Gastrocnemius medialis (tissue), 4 donors: ENCODE measurements at regions not wholly inside any gene's neighbourhood (a gene's known extent, or its start where the extent isn't known, plus 50 kb on each side); places are given as distances from the start of the nearest gene placed in this dataset.
"Not testable (repeated sequence)": the region's sequence is repeated elsewhere in the genome, so short reads cannot be mapped to it uniquely, and the experiment has no call there.

Experiments used
- ATAC-seq, 2 donors: fragments of 150-250 bp; one replicate each; pipeline ENCODE4 v1.9.1; 2016
- DNase-seq, 2 donors: peaks; one replicate each; pipeline ENCODE4 v3.0.0-alpha.2; 2019
- H3K27ac ChIP-seq, 4 donors: fragments of 200-600 bp; sonication (generic); 1 replicate in 1 of 4; 2 replicates in 3 of 4; pipeline ENCODE4 v1.5.1; 2016 to 2018; ENCODE audit warnings: mild to moderate bottlenecking in 2 of 4, moderate library complexity in 1 of 4
- H3K27me3 ChIP-seq, 3 donors: fragments of 200-600 bp; sonication (generic) in 2 of 3; 1 replicate in 1 of 3; 2 replicates in 2 of 3; pipeline versions ENCODE4 v1.5.1 to v1.6.0; 2016 to 2019; ENCODE audit warnings: mild to moderate bottlenecking in 1 of 3, moderate library complexity in 1 of 3
- H3K36me3 ChIP-seq, 2 donors: fragments of 200-600 bp; sonication (generic) in 1 of 2; one replicate each; pipeline ENCODE4 v1.5.1; 2017 to 2018
- H3K4me1 ChIP-seq, 2 donors: fragments of 200-600 bp; sonication (generic) in 1 of 2; one replicate each; pipeline ENCODE4 v1.5.1; 2016 to 2017; ENCODE audit warnings: mild to moderate bottlenecking in 2 of 2
- H3K4me3 ChIP-seq, 4 donors: fragments of 200-600 bp; sonication (generic) in 3 of 4; 1 replicate in 1 of 4; 2 replicates in 3 of 4; pipeline ENCODE4 v1.5.1; 2016 to 2019; ENCODE audit warnings: mild to moderate bottlenecking in 2 of 4
- H3K9me3 ChIP-seq, 3 donors: fragments of 200-600 bp; sonication (generic) in 2 of 3; 1 replicate in 1 of 3; 2 replicates in 2 of 3; pipeline ENCODE4 v1.5.1; 2016 to 2019
- CTCF ChIP-seq, 5 experiments: fragments of 450-650 bp in 3 of 5; fragments of 200-600 bp in 2 of 5; sonication (generic) in 2 of 5; IDR thresholded peaks in 4 of 5; conservative IDR thresholded peaks in 1 of 5; 1 replicate in 4 of 5; 2 replicates in 1 of 5; pipeline ENCODE4 v1.5.1; 2016 to 2019; ENCODE audit warnings: antibody characterized with exemption in 5 of 5, mild to moderate bottlenecking in 3 of 5, moderate library complexity in 3 of 5
- POLR2A ChIP-seq, 2 donors: fragments of 450-650 bp; IDR thresholded peaks; one replicate each; pipeline ENCODE4 v1.6.1; 2017; ENCODE audit warnings: antibody characterized with exemption in 2 of 2, mild to moderate bottlenecking in 2 of 2, moderate library complexity in 2 of 2
- in situ Hi-C, 4 donors: fragments of 200-750 bp; cut with MboI; loops; one replicate each; pipeline versions ENCODE4 v1.15.0 to v1.8.0; 2017; ENCODE audit warnings: low sequenced_read_pairs in 4 of 4
- intact Hi-C: fragments of 100-400 bp; cut with DNase I; formaldehyde crosslinking; loops from one replicate; pipeline ENCODE4 v1.15.1; 2023; ENCODE audit warnings: low total_unique reads

- no peaks in the 10 kb centered on the region for H3K27me3 ChIP-seq
- DNase-seq (no peak), ATAC-seq (no peak)
- in situ Hi-C loops: loop anchor here in 1 of 4 donors (25.0 kb wide), 1 partner anchor 694 kb away; no protein-coding TSS in a partner anchor
- no peaks in the 10 kb centered on the region for H3K36me3 ChIP-seq
- H3K4me3 ChIP-seq: no peak overlapping the region
- no peaks in the 10 kb centered on the region for H3K4me1 ChIP-seq
- H3K9me3 ChIP-seq: no peaks in the 10 kb centered on the region
- intact Hi-C loops: no loop called here
- TF ChIP-seq CTCF (IDR thresholded peaks at IDR 0.05 in 4 of 5, conservative IDR thresholded peaks at IDR 0.05 in 1 of 5) (no peak), POLR2A (IDR thresholded peaks at IDR 0.05) (no peak)
- no peak overlapping the region for H3K27ac ChIP-seq
Observed at GRCh38 chr21:27555996-27556395, 589.1 kb upstream of the ADAMTS5 start.

GRCh38 chr21:27550287-27550686 is 583.4 kb upstream of the ADAMTS5 start:
- Histone ChIP-seq H3K4me1 (no peaks in the 10 kb centered on the region), H3K27me3 (no peaks in the 10 kb centered on the region), H3K27ac (no peak overlapping the region), H3K4me3 (no peak overlapping the region), H3K36me3 (no peaks in the 10 kb centered on the region), H3K9me3 (no peaks in the 10 kb centered on the region)
- ATAC-seq (no peak), DNase-seq (no peak)
- in situ Hi-C loops (loop anchor here in 1 of 4 donors (25.0 kb wide), 1 partner anchor 688 kb away; no protein-coding TSS in a partner anchor), intact Hi-C loops (no loop called here)
- TF ChIP-seq POLR2A (IDR thresholded peaks at IDR 0.05): no peak

- no peaks in the 10 kb centered on the region for H3K27me3 ChIP-seq
- H3K9me3 ChIP-seq: no peaks in the 10 kb centered on the region
- in situ Hi-C loops (no loop called here), intact Hi-C loops (no loop called here)
- H3K4me3 ChIP-seq: no peak overlapping the region
- H3K27ac ChIP-seq: no peak overlapping the region
- no peaks in the 10 kb centered on the region for H3K4me1 ChIP-seq
- TF ChIP-seq CTCF (IDR thresholded peaks at IDR 0.05 in 4 of 5, conservative IDR thresholded peaks at IDR 0.05 in 1 of 5) (no peak), POLR2A (IDR thresholded peaks at IDR 0.05) (no peak)
- H3K36me3 ChIP-seq: no peaks in the 10 kb centered on the region
- DNase-seq: no peak
- ATAC-seq: no peak
Observed at GRCh38 chr21:27548486-27548885, 581.6 kb upstream of the ADAMTS5 start.

- Histone ChIP-seq H3K4me1 (no peaks in the 10 kb centered on the region), H3K36me3 (no peaks in the 10 kb centered on the region), H3K9me3 (no peaks in the 10 kb centered on the region), H3K4me3 (no peak overlapping the region), H3K27ac (no peak overlapping the region), H3K27me3 (no peaks in the 10 kb centered on the region)
- no peak for TF ChIP-seq CTCF (IDR thresholded peaks at IDR 0.05 in 4 of 5, conservative IDR thresholded peaks at IDR 0.05 in 1 of 5)
- intact Hi-C loops (no loop called here), in situ Hi-C loops (no loop called here)
- DNase-seq (no peak), ATAC-seq (no peak)
Observed at GRCh38 chr21:27545754-27546349, 579.0 kb upstream of the ADAMTS5 start.

GRCh38 chr21:27542126-27542525 is 575.2 kb upstream of the ADAMTS5 start:
- DNase-seq, intact Hi-C loops, H3K9me3 ChIP-seq, in situ Hi-C loops, H3K27me3 ChIP-seq, H3K4me3 ChIP-seq, H3K27ac ChIP-seq, H3K36me3 ChIP-seq, ATAC-seq, H3K4me1 ChIP-seq: not testable (repeated sequence)

GRCh38 chr21:27536319-27536718 is 569.4 kb upstream of the ADAMTS5 start:
- no peak overlapping the region for H3K27ac ChIP-seq
- no peak for DNase-seq
- no peak overlapping the region for H3K4me3 ChIP-seq
- in situ Hi-C loops (no loop called here), intact Hi-C loops (no loop called here)
- H3K27me3 ChIP-seq: no peaks in the 10 kb centered on the region
- H3K4me1 ChIP-seq: no peaks in the 10 kb centered on the region
- no peaks in the 10 kb centered on the region for H3K36me3 ChIP-seq
- no peaks in the 10 kb centered on the region for H3K9me3 ChIP-seq
- no peak for ATAC-seq
- TF ChIP-seq POLR2A (IDR thresholded peaks at IDR 0.05) (no peak), CTCF (IDR thresholded peaks at IDR 0.05 in 4 of 5, conservative IDR thresholded peaks at IDR 0.05 in 1 of 5) (no peak)
